HK-2 (cell line): ENCODE measurements at regions not wholly inside any gene's neighbourhood (a gene's known extent, or its start where the extent isn't known, plus 50 kb on each side); places are given as distances from the start of the nearest gene placed in this dataset.
"Not testable (repeated sequence)": the region's sequence is repeated elsewhere in the genome, so short reads cannot be mapped to it uniquely, and the experiment has no call there.

ENCODE experiments used
- DNase-seq: peaks from one replicate; pipeline ENCODE4 v3.0.0-alpha.2; 2018; ENCODE audit not compliant: unreplicated experiment

- DNase-seq: not testable (repeated sequence)
Measured at GRCh38 chrX:84858771-84859170, 144.9 kb upstream of the APOOL start.

DNA sequence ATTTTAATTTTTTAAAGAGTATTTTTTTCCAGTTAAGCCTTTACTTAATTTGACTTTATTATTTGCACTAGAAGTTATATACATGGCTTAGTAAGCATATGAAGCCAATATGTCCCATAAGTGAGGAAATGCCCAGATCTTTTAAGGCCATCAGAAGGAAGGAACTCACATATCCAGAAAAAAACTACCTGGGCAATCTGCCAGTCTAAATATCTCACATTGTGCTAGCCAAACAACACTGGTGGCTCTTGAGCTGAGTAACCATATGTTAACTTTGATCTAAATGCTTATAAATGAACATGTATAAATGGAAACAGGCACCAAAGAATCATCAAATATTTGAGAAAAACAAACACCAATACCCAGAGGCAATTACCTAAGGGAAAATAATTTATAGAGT, 138.6 kb upstream of the APOOL start:
- DNase-seq: no peak

DNA sequence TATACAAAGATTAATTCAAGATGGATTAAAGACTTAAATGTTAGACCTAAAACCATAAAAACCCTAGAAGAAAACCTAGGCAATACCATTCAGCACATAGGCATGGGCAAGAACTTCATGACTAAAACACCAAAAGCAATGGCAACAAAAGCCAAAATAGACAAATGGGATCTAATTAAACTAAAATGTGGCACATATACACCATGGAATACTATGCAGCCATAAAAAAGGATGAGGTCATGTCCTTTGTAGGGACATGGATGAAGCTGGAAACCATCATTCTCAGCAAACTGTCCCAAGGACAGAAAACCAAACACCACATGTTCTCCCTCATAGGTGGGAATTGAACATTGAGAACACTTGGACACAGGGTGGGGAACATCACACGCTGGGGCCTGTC, 133.4 kb upstream of the APOOL start:
- not testable (repeated sequence) for DNase-seq

DNA sequence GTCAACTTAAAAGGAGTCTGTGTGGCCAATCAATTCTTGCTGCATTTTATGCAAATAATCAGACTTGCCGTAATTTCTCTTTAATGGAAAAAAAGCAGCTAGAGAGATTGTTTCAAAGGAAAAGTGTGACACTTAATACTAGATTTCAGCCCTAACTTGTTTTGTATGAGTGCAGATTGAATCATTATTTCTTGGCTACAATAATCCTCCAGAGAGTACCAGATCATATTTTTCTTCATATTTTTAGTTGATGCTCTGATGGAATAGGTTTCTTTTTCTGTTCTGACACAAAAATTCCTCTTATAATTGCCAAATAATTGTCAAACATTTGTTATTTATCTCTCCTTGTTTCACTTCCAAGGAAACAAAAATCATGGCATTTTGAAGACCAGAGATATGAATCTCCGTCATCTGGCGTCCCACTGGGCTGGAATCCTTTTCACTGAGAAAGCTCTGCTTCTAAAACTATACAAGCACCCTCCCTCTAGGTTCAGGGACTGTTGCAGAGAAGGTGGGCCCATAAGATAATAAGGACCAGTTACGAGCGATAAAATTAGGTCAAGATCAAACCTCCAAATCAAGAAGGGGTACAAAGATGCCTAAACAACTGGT, 131.4 kb upstream of the APOOL start:
- DNase-seq: not testable (repeated sequence)

DNA sequence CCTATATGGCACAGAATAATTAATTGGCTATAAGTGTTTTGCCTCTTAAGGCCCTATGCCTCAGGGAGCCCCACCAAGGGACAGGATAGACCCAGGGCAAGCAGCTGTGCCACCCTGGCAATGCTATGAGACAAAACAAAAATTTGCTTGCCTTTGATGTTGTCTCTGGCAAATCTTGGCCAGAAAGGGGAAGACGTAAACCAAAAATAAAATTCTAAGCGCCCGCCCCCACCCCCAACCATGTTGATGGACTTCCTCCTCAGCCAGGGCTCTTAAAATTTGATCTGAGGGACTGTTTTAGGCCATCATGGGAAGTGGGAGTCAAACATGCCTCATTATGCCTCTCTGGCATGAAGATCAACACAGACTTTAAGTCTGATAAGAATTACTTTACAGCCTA, 130.5 kb upstream of the APOOL start:
- no peak for DNase-seq

DNA sequence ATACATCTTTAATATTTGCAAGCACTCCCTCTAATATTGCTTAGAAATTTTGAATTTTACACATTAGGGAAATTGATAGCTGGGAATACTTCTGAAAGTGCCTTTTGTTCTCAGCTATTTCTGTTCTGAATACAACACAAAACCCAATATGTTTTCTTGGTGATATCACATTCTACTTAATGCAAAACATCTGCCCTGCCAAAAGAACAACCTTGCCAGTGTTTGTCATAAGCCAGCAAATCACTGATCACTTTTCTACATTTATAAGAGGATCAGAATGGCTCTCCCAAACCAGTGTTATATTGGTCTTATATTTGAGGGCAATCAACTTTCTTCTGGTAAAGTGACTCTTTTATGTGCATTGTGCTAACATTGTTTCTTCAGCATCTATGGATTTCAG, 126.8 kb upstream of the APOOL start:
- no peak for DNase-seq

DNA sequence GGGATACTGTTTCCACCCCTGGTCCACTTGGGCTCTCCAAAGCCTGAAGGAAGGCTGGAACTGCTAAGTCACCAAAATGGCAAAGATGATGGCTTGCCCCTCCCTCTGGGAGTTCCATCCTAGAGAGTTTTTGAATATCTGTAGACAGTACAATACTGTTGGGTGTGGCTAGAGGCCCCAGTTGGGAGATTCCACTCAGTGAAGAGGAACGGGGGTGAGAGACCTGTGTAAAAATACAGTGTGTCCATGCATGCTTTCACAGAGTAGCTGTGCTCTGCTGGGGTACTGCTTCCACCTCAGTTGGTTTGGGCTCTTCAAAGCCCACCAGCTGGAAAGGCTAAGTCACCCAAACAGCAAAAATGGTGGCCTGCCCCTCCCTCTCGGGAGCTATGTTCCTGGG, 109.8 kb upstream of the APOOL start:
- no peak for DNase-seq

DNA sequence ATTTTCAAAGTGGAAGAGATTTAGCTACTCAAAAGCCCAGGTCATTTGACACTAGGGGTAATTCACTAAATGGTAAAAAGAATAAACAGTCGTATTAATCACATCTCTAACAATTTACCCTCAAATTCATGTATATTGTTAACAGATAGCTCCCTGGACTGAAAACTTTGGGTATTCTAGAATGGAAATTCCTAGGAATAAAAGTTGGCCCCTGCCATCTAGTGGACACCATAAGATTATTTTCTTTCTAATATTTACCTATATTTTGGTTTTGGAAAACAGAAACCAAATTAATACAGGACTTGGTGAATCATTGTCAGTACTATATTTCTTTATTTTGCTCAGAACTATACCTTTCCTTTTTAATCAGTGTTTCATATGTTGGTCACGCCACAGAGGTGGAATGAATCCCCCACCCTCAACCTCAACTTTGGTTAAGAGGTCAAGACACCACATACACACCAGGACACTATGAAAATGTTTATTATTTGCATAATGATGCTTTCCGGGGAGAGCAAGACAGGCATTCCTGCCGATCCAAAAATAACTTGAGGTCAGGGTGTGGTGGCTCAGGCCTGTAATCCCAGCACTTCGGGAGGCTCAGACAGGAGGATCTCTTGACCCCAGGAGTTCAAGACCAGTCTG, 96.2 kb upstream of the APOOL start:
- no peak for DNase-seq

GRCh38 chrX:84909151-84909550, 94.5 kb upstream of the APOOL start:
- DNase-seq: no peak

DNA sequence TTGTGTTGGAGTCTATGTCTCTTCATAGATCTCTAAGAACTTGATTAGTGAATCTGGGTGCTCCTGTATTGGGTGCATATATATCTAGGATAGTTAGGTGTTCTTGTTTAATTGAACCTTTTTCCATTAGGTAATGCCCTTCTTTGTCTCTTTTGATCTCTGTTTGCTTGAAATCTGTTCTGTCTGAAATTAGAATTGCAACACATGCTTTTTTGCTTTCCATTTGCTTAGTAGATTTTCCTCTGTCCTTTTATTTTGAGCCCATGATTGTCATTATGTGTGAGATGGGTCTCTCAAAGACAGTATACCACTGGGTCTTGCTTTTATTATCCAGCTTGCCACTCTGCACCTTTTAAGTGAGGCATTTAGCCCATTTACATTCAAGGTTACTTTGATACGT, 79.1 kb upstream of the APOOL start:
- no peak for DNase-seq

- no peak for DNase-seq
Measured at GRCh38 chrX:84932814-84933213, 70.9 kb upstream of the APOOL start.

- no peak for DNase-seq
Measured at GRCh38 chrX:84933956-84934556, 69.6 kb upstream of the APOOL start.
